SK-N-SH (cell line): ENCODE measurements at regions not wholly inside any gene's neighbourhood (a gene's known extent, or its start where the extent isn't known, plus 50 kb on each side); places are given as distances from the start of the nearest gene placed in this dataset.

Experiments
- EP300 ChIP-seq, 2 experiments: IDR thresholded peaks; 2 replicates each; pipeline versions ENCODE4 v1.4.0 to v1.6.1; 2012; ENCODE audit warnings: borderline replicate concordance in 1 of 2, low read depth in 1 of 2, low read length in 1 of 2
- TAF1 ChIP-seq: IDR thresholded peaks from 2 replicates; pipeline ENCODE4 v1.6.1; 2012; ENCODE audit warnings: low read depth, mild to moderate bottlenecking, low read length, moderate library complexity, borderline replicate concordance
- TF ChIP-seq, protein P1 (sequence below): fragments of 200-600 bp; sonication (generic); IDR thresholded peaks from 2 replicates; pipeline ENCODE4 v1.6.1; 2017; ENCODE audit warnings: antibody characterized with exemption, mild to moderate bottlenecking, moderate library complexity
- TF ChIP-seq, protein P2 (sequence below): IDR thresholded peaks from 2 replicates; pipeline ENCODE4 v1.4.0; 2012; ENCODE audit warnings: low read depth, borderline replicate concordance

DNA sequence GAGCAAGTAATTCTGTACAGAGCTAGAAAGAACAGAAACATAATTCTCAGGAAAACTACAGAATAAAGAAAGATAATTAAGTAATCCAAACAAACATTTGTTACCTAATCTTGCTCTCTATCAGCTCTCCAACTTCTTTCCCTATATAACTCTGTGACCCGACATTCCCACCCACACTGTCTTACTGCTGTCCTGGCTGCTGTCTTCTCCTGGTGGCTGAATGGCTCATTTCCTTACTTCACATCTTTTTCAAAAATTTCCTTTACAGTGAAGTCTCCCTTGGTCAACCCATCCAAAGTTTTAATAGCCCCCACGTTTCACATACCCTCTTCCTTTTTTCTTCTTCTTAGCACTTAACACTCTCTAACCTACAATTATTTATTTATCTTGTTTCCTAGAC is 64.0 kb downstream of the HYCC1 start:
- TF ChIP-seq, protein P1, sequence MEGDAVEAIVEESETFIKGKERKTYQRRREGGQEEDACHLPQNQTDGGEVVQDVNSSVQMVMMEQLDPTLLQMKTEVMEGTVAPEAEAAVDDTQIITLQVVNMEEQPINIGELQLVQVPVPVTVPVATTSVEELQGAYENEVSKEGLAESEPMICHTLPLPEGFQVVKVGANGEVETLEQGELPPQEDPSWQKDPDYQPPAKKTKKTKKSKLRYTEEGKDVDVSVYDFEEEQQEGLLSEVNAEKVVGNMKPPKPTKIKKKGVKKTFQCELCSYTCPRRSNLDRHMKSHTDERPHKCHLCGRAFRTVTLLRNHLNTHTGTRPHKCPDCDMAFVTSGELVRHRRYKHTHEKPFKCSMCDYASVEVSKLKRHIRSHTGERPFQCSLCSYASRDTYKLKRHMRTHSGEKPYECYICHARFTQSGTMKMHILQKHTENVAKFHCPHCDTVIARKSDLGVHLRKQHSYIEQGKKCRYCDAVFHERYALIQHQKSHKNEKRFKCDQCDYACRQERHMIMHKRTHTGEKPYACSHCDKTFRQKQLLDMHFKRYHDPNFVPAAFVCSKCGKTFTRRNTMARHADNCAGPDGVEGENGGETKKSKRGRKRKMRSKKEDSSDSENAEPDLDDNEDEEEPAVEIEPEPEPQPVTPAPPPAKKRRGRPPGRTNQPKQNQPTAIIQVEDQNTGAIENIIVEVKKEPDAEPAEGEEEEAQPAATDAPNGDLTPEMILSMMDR = no peak
- TF ChIP-seq, protein P2, sequence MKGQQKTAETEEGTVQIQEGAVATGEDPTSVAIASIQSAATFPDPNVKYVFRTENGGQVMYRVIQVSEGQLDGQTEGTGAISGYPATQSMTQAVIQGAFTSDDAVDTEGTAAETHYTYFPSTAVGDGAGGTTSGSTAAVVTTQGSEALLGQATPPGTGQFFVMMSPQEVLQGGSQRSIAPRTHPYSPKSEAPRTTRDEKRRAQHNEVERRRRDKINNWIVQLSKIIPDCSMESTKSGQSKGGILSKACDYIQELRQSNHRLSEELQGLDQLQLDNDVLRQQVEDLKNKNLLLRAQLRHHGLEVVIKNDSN = no peak
- no peak for TF ChIP-seq EP300 (IDR thresholded peaks at IDR 0.05; ENCODE audit: borderline replicate concordance in 1 of 2, low read depth in 1 of 2, low read length in 1 of 2)
- TF ChIP-seq TAF1 = no peak
